LNCaP clone FGC (cell line): ENCODE measurements at regions not wholly inside any gene's neighbourhood (a gene's known extent, or its start where the extent isn't known, plus 50 kb on each side); places are given as distances from the start of the nearest gene placed in this dataset.
"Not testable (repeated sequence)": the region's sequence is repeated elsewhere in the genome, so short reads cannot be mapped to it uniquely, and the experiment has no call there.

ENCODE experiments used
- DNase-seq: peaks from one replicate; pipeline ENCODE4 v3.0.0-alpha.2; 2011; ENCODE audit warnings: low read depth
- H3K4me3 ChIP-seq: 2 replicates; pipeline ENCODE4 v1.5.1; 2011; ENCODE audit warnings: mild to moderate bottlenecking, low read depth, low read length, control low read depth
- TF ChIP-seq, protein P1 (sequence below): IDR thresholded peaks from 2 replicates; pipeline ENCODE4 v1.5.1; 2012; ENCODE audit warnings: mild to moderate bottlenecking; ENCODE audit not compliant: control insufficient read depth, insufficient read depth; ENCODE audit errors: extremely low read depth

DNA sequence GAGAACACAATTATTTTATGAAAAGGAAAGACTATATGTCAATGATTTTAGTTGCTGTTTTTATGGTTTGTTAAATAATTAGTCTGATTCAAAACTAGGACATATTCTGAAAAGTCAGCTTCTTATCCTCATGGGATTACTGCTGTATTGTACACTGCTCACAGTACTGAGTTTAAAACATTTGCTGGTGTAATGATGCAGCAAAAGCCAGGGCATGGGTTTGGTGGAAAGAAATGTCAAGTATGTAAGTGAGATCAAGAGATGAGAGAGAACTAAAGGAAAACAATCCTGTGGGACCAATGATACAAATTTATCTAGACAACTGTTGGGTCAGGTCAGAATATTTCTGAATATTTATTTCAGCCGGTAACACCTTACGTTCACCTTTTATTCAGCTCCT is 210.1 kb upstream of the ARHGEF26 start:
- TF ChIP-seq, protein P1, sequence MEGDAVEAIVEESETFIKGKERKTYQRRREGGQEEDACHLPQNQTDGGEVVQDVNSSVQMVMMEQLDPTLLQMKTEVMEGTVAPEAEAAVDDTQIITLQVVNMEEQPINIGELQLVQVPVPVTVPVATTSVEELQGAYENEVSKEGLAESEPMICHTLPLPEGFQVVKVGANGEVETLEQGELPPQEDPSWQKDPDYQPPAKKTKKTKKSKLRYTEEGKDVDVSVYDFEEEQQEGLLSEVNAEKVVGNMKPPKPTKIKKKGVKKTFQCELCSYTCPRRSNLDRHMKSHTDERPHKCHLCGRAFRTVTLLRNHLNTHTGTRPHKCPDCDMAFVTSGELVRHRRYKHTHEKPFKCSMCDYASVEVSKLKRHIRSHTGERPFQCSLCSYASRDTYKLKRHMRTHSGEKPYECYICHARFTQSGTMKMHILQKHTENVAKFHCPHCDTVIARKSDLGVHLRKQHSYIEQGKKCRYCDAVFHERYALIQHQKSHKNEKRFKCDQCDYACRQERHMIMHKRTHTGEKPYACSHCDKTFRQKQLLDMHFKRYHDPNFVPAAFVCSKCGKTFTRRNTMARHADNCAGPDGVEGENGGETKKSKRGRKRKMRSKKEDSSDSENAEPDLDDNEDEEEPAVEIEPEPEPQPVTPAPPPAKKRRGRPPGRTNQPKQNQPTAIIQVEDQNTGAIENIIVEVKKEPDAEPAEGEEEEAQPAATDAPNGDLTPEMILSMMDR: no peak
- no peak for DNase-seq
- no peak overlapping the region for H3K4me3 ChIP-seq

- no peak overlapping the region for H3K4me3 ChIP-seq
- no peak for DNase-seq
- TF ChIP-seq, protein P1: no peak
These were observed 201.4 kb upstream of the ARHGEF26 start for GRCh38 chr3:153919773-153920172.

DNA sequence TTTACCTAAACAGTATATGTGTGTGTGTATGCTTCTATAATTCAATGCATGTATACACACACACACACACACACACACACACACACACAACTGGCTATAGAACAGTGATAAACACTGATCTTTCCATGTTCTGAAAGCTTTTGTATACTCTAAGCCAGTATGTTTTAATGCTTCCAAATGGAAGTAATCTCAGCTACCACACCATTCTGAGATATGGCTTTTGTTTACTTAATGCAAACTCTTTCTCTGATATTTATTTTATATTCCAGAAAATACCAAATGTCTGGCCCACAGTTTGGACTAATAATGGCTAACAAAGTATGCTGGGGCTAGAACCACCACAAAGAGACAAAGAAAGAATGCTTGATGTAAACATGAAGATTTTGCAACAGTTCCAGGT is 199.4 kb upstream of the ARHGEF26 start:
- DNase-seq: no peak
- TF ChIP-seq, protein P1: no peak
- H3K4me3 ChIP-seq: no peak overlapping the region

- H3K4me3 ChIP-seq: no peak overlapping the region
- no peak for DNase-seq
- TF ChIP-seq, protein P1: no peak
These were observed 195.2 kb upstream of the ARHGEF26 start for GRCh38 chr3:153925841-153926514.

- no peak for DNase-seq
- TF ChIP-seq, protein P1: peak; percentile 54
- H3K4me3 ChIP-seq: no peak overlapping the region
These were observed 194.1 kb upstream of the ARHGEF26 start for GRCh38 chr3:153927107-153927506.

DNA sequence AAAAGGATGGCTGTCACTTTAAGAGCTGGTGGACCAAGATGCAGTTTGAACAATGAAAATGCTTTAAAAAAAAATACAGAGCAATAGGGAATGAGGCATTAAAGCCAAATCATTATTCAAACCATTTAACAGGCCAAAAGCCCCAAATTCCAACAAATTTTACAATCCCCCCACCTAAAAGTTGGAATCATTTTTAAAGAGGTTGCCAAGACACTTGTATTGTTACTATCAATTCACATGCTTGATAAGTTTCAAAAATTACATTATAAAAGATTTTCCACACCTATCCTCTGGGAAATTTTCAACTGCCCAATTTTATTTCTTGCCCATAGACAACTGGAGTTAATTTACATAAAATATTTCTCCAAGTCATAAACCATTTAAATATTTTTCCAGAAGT is 192.3 kb upstream of the ARHGEF26 start:
- DNase-seq: no peak
- TF ChIP-seq, protein P1: no peak
- H3K4me3 ChIP-seq: no peak overlapping the region

DNA sequence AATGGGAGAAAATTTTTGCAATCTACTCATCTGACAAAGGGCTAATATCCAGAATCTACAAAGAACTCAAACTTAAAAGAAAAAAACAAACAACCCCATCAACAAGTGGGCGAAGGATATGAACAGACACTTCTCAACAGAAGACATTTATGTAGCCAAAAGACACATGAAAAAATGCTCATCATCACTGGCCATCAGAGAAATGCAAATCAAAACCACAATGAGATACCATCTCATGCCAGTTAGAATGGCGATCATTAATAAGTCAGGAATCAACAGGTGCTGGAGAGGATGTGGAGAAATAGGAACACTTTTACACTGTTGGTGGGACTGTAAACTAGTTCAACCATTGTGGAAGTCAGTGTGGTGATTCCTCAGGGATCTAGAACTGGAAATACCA is 187.7 kb upstream of the ARHGEF26 start:
- H3K4me3 ChIP-seq, DNase-seq: not testable (repeated sequence)
